WI38 (cell line): ENCODE measurements at regions not wholly inside any gene's neighbourhood (a gene's known extent, or its start where the extent isn't known, plus 50 kb on each side); places are given as distances from the start of the nearest gene placed in this dataset.

ENCODE experiments used
- H3K4me3 ChIP-seq: 2 replicates; pipeline ENCODE4 v1.5.1; 2011; ENCODE audit warnings: low read depth, mild to moderate bottlenecking, control low read depth, low read length
- CTCF ChIP-seq: IDR thresholded peaks from 2 replicates; pipeline ENCODE4 v1.5.1; 2012; ENCODE audit warnings: low read depth, mild to moderate bottlenecking, control low read depth, low read length

GRCh38 chr11:104649002-104649401, 249.3 kb downstream of the CASP12 start:
- no peak overlapping the region for H3K4me3 ChIP-seq
- no peak for TF ChIP-seq CTCF

DNA sequence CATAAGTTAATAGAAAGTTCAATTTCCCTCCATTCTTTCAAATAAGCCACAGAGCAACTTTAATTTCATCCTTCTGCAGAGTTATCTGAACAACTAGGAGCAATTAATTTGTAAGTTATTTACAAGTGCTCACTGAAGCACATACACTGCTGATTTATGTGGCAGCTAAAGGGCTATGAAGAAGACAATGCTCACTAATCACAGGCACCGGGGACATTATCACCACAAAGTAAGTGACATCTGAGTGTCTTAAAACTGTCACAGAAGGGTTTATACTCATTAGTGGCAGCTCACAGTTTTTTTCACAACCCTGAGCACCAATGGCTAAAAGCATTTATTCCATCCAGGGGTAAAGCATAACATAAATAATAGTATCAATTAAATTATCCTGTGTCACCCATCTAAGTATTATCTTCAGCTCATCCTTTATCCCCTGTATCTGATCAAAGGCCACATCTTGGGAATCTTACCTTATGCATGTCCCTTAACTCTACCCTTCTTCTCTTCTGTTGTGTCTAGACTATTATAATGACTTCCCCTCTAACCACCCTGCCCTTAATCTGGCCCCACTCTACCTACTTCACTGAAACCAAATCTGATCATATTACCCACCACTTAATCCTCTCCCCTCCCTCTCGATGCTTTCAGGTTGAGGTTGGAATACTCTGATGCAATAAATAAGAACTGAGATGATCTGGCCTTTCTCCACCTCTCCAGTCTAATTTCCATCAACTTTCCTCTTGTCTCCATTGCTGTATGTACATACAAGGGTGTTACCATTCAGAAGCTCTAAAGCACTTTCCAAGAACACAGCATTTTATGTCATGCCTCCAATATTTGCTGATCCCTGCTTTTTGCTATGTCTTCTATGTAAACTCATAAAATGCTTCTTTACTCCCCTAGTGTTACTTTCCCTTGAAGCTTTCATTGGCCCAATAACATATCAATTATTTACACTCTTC, 252.7 kb downstream of the CASP12 start:
- no peak for TF ChIP-seq CTCF
- no peak overlapping the region for H3K4me3 ChIP-seq

DNA sequence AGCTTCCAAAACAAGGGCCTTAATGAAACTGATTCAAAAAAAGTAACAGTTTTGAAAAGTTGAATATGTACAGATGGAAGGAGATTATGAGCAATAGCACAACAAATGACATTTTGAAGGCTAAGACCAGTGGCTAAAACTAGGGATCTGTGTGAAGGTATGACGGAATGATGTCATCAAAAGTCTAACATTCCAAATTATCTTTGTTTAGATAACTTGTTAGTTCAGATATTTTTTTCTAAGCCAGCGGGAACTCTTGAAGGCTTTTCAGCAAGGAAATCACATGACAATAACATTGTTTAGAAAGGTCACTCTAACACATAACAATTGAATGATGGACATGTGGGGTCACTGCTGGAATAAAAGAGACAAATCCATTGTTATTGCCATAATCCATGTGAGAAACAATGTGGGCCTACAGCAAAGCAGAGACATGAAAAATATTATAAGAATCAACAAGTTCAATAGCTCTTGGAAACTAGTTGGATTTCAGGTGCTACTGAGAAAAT, 260.5 kb downstream of the CASP12 start:
- TF ChIP-seq CTCF = no peak
- H3K4me3 ChIP-seq = no peak overlapping the region

DNA sequence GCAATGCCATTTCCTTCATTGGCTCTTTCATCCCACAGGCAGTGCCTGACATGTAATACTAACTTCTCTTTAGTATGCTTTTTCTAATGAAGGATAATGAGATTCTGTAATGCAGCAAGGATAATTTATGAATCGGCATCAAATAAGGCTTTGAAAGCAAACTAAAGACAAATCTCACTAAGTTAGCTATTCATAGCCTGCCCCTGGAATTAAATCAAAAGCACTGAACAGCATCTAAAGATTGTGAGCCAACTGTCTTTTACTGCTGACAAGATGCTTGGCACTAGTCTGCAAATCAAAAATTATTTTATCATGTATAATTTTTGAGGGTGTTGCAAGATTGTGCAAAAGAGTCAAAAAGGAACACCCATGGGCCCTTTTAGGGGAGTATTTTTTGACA, 265.0 kb downstream of the CASP12 start:
- no peak overlapping the region for H3K4me3 ChIP-seq
- no peak for TF ChIP-seq CTCF

GRCh38 chr11:104630352-104630751, 267.9 kb downstream of the CASP12 start:
- no peak for TF ChIP-seq CTCF
- no peak overlapping the region for H3K4me3 ChIP-seq

GRCh38 chr11:104625246-104625645, 273.0 kb downstream of the CASP12 start:
- no peak for TF ChIP-seq CTCF
- no peak overlapping the region for H3K4me3 ChIP-seq

GRCh38 chr11:104624021-104624420, 274.2 kb downstream of the CASP12 start:
- TF ChIP-seq CTCF = no peak
- no peak overlapping the region for H3K4me3 ChIP-seq
